Activated CD8-positive, alpha-beta memory T cell treated with anti-CD3 and anti-CD28 coated beads, Interleukin-2, amount 10 ng/mL, durations not matched to agents 7 days and 5 days (primary cell): ENCODE measurements at regions not wholly inside any gene's neighbourhood (a gene's known extent, or its start where the extent isn't known, plus 50 kb on each side); places are given as distances from the start of the nearest gene placed in this dataset.
"Not testable (repeated sequence)": the region's sequence is repeated elsewhere in the genome, so short reads cannot be mapped to it uniquely, and the experiment has no call there.

Source experiments
- ATAC-seq: fragments of 150-1000 bp; cut with Tn5 transposase; one replicate; pipeline ENCODE4 v1.10.0; 2021; ENCODE audit warnings: moderate library complexity
- CTCF ChIA-PET: fragments of 350-600 bp; sonication (Branson Sonifier 250); formaldehyde crosslinking; loops from one replicate; lab custom pipeline; 2021; ENCODE audit warnings: antibody characterized with exemption; lab: Charles Lee
- DNase-seq: peaks from one replicate; pipeline ENCODE4 v3.0.0-alpha.2; 2020
- H3K27ac Mint-ChIP-seq: one replicate; pipeline ENCODE4 v1.8.0; 2021; ENCODE audit warnings: mild to moderate bottlenecking, mixed read lengths
- H3K27me3 Mint-ChIP-seq: one replicate; pipeline ENCODE4 v1.8.0; 2021; ENCODE audit warnings: mixed read lengths
- H3K36me3 Mint-ChIP-seq: one replicate; pipeline ENCODE4 v1.8.0; 2021; ENCODE audit warnings: mild to moderate bottlenecking, mixed read lengths
- H3K4me1 Mint-ChIP-seq: one replicate; pipeline ENCODE4 v1.8.0; 2021; ENCODE audit warnings: mixed read lengths
- H3K4me3 Mint-ChIP-seq: one replicate; pipeline ENCODE4 v1.8.0; 2021; ENCODE audit warnings: mild to moderate bottlenecking, moderate library complexity, mixed read lengths
- H3K9me3 Mint-ChIP-seq: one replicate; pipeline ENCODE4 v1.8.0; 2022; ENCODE audit warnings: low read depth, mixed read lengths

- Mint-ChIP-seq H3K36me3 (no peaks in the 10 kb centered on the region), H3K27ac (no peak overlapping the region), H3K4me3 (no peak overlapping the region), H3K9me3 (peaks cover 5% of the 10 kb centered on the region), H3K4me1 (no peaks in the 10 kb centered on the region), H3K27me3 (no peaks in the 10 kb centered on the region)
- CTCF ChIA-PET: no interaction called here
- no peak for ATAC-seq
- DNase-seq: no peak
Observed at GRCh38 chr18:43757273-43757672, 480.0 kb upstream of the SYT4 start.

GRCh38 chr18:43758734-43759133 is 481.4 kb upstream of the SYT4 start:
- Mint-ChIP-seq H3K27ac (no peak overlapping the region), H3K4me1 (no peaks in the 10 kb centered on the region), H3K36me3 (peaks cover 1% of the 10 kb centered on the region), H3K9me3 (peaks cover 6% of the 10 kb centered on the region), H3K27me3 (no peaks in the 10 kb centered on the region), H3K4me3 (no peak overlapping the region)
- CTCF ChIA-PET: no interaction called here
- no peak for ATAC-seq
- DNase-seq: no peak

GRCh38 chr18:43760010-43760409 is 482.7 kb upstream of the SYT4 start:
- peaks cover 1% of the 10 kb centered on the region for H3K36me3 Mint-ChIP-seq
- no peak overlapping the region for H3K27ac Mint-ChIP-seq
- H3K4me1 Mint-ChIP-seq: no peaks in the 10 kb centered on the region
- H3K27me3 Mint-ChIP-seq: no peaks in the 10 kb centered on the region
- CTCF ChIA-PET: no interaction called here
- ATAC-seq (no peak), DNase-seq (no peak)
- peaks cover 6% of the 10 kb centered on the region for H3K9me3 Mint-ChIP-seq
- H3K4me3 Mint-ChIP-seq: no peak overlapping the region

GRCh38 chr18:43772907-43773306 is 495.6 kb upstream of the SYT4 start:
- Mint-ChIP-seq H3K27ac (no peak overlapping the region), H3K4me3 (no peak overlapping the region), H3K9me3 (no peaks in the 10 kb centered on the region), H3K36me3 (no peaks in the 10 kb centered on the region), H3K27me3 (no peaks in the 10 kb centered on the region), H3K4me1 (no peaks in the 10 kb centered on the region)
- no peak for ATAC-seq
- CTCF ChIA-PET: no interaction called here
- DNase-seq: no peak

- H3K36me3 Mint-ChIP-seq: no peaks in the 10 kb centered on the region
- DNase-seq (no peak), ATAC-seq (no peak)
- H3K4me3 Mint-ChIP-seq: no peak overlapping the region
- no peak overlapping the region for H3K27ac Mint-ChIP-seq
- CTCF ChIA-PET: no interaction called here
- H3K9me3 Mint-ChIP-seq: no peaks in the 10 kb centered on the region
- no peaks in the 10 kb centered on the region for H3K27me3 Mint-ChIP-seq
- no peaks in the 10 kb centered on the region for H3K4me1 Mint-ChIP-seq
Observed at GRCh38 chr18:43774497-43774896, 497.2 kb upstream of the SYT4 start.

GRCh38 chr18:43775591-43775990 is 498.3 kb upstream of the SYT4 start:
- ATAC-seq (no peak), DNase-seq (no peak)
- Mint-ChIP-seq H3K4me1 (no peaks in the 10 kb centered on the region), H3K4me3 (no peak overlapping the region), H3K27ac (no peak overlapping the region), H3K27me3 (no peaks in the 10 kb centered on the region), H3K9me3 (no peaks in the 10 kb centered on the region), H3K36me3 (no peaks in the 10 kb centered on the region)
- CTCF ChIA-PET: interaction anchor here (0.6 kb wide), 1 partner anchor 11 kb away, joined by 3 read pairs; no protein-coding TSS in a partner anchor

GRCh38 chr18:43776997-43777396 is 499.7 kb upstream of the SYT4 start:
- ATAC-seq: no peak
- Mint-ChIP-seq H3K9me3 (no peaks in the 10 kb centered on the region), H3K4me3 (no peak overlapping the region), H3K36me3 (no peaks in the 10 kb centered on the region), H3K4me1 (no peaks in the 10 kb centered on the region), H3K27ac (no peak overlapping the region), H3K27me3 (no peaks in the 10 kb centered on the region)
- no peak for DNase-seq
- CTCF ChIA-PET: no interaction called here

GRCh38 chr18:43777636-43778304 is 500.5 kb upstream of the SYT4 start:
- Mint-ChIP-seq H3K4me1 (no peaks in the 10 kb centered on the region), H3K36me3 (no peaks in the 10 kb centered on the region), H3K9me3 (peaks cover 2% of the 10 kb centered on the region), H3K4me3 (no peak overlapping the region), H3K27me3 (no peaks in the 10 kb centered on the region), H3K27ac (no peak overlapping the region)
- ATAC-seq (no peak), DNase-seq (no peak)
- CTCF ChIA-PET: no interaction called here

GRCh38 chr18:43780782-43781340 is 503.6 kb upstream of the SYT4 start:
- H3K27me3 Mint-ChIP-seq: no peaks in the 10 kb centered on the region
- peaks cover 7% of the 10 kb centered on the region for H3K9me3 Mint-ChIP-seq
- no peaks in the 10 kb centered on the region for H3K4me1 Mint-ChIP-seq
- CTCF ChIA-PET: no interaction called here
- no peak overlapping the region for H3K4me3 Mint-ChIP-seq
- no peak overlapping the region for H3K27ac Mint-ChIP-seq
- H3K36me3 Mint-ChIP-seq: no peaks in the 10 kb centered on the region
- ATAC-seq: no peak
- DNase-seq: no peak

- no peaks in the 10 kb centered on the region for H3K27me3 Mint-ChIP-seq
Observed at GRCh38 chr18:43785158-43785557, 507.9 kb upstream of the SYT4 start.

GRCh38 chr18:43786893-43787292 is 509.6 kb upstream of the SYT4 start:
- Mint-ChIP-seq H3K4me3 (no peak overlapping the region), H3K36me3 (no peaks in the 10 kb centered on the region), H3K9me3 (peaks cover 7% of the 10 kb centered on the region), H3K27ac (no peak overlapping the region), H3K27me3 (no peaks in the 10 kb centered on the region), H3K4me1 (no peaks in the 10 kb centered on the region)
- ATAC-seq (no peak), DNase-seq (no peak)
- CTCF ChIA-PET: no interaction called here

More at GRCh38 chr18:43785158-43785557, 507.9 kb upstream of the SYT4 start:
- Mint-ChIP-seq H3K4me3 (no peak overlapping the region), H3K36me3 (no peaks in the 10 kb centered on the region), H3K27ac (no peak overlapping the region), H3K4me1 (no peaks in the 10 kb centered on the region), H3K9me3 (peaks cover 7% of the 10 kb centered on the region)
- DNase-seq: no peak
- CTCF ChIA-PET: no interaction called here
- ATAC-seq: no peak

- not testable (repeated sequence) for H3K9me3 Mint-ChIP-seq
Observed at GRCh38 chr18:43787721-43788120, 510.4 kb upstream of the SYT4 start.

GRCh38 chr18:43789234-43790000 is 512.1 kb upstream of the SYT4 start:
- Mint-ChIP-seq H3K27ac (no peak overlapping the region), H3K4me3 (no peak overlapping the region), H3K27me3 (no peaks in the 10 kb centered on the region), H3K9me3 (peaks cover 2% of the 10 kb centered on the region), H3K36me3 (no peaks in the 10 kb centered on the region), H3K4me1 (no peaks in the 10 kb centered on the region)
- CTCF ChIA-PET: no interaction called here
- ATAC-seq (no peak), DNase-seq (no peak)

More at GRCh38 chr18:43787721-43788120, 510.4 kb upstream of the SYT4 start:
- DNase-seq, H3K4me3 Mint-ChIP-seq, ATAC-seq, H3K4me1 Mint-ChIP-seq, CTCF ChIA-PET, H3K27ac Mint-ChIP-seq, H3K27me3 Mint-ChIP-seq, H3K36me3 Mint-ChIP-seq: not testable (repeated sequence)

GRCh38 chr18:43793910-43794309 is 516.6 kb upstream of the SYT4 start:
- no peaks in the 10 kb centered on the region for H3K36me3 Mint-ChIP-seq
- H3K4me1 Mint-ChIP-seq: no peaks in the 10 kb centered on the region
- CTCF ChIA-PET: no interaction called here
- H3K9me3 Mint-ChIP-seq: no peaks in the 10 kb centered on the region
- DNase-seq (no peak), ATAC-seq (no peak)
- H3K4me3 Mint-ChIP-seq: no peak overlapping the region
- no peak overlapping the region for H3K27ac Mint-ChIP-seq
- no peaks in the 10 kb centered on the region for H3K27me3 Mint-ChIP-seq
